Right renal cortex interstitium (tissue), 3 donors: ENCODE measurements at regions not wholly inside any gene's neighbourhood (a gene's known extent, or its start where the extent isn't known, plus 50 kb on each side); places are given as distances from the start of the nearest gene placed in this dataset.

Experiments
- DNase-seq, 3 donors: peaks; one replicate each; pipeline ENCODE4 v3.0.0-alpha.2; 2013; ENCODE audit warnings: low read depth in 3 of 3, low spot score in 2 of 3

- no peak for DNase-seq
Measured at GRCh38 chr4:136219592-136220125, 1312.6 kb downstream of the PCDH18 start.

GRCh38 chr4:136203199-136203598 is 1329.1 kb downstream of the PCDH18 start:
- no peak for DNase-seq

GRCh38 chr4:136198358-136198757 is 1333.9 kb downstream of the PCDH18 start:
- DNase-seq = no peak

- DNase-seq = no peak
Measured at GRCh38 chr4:136194962-136195361, 1337.3 kb downstream of the PCDH18 start.

- no peak for DNase-seq
Measured at GRCh38 chr4:136186650-136187049, 1345.6 kb downstream of the PCDH18 start.

- no peak for DNase-seq
Measured at GRCh38 chr4:136183513-136183912, 1348.8 kb downstream of the PCDH18 start.

GRCh38 chr4:136156947-136157346 is 1375.3 kb downstream of the PCDH18 start:
- DNase-seq = no peak

GRCh38 chr4:136150046-136150445 is 1382.2 kb downstream of the PCDH18 start:
- no peak for DNase-seq

- no peak for DNase-seq
Measured at GRCh38 chr4:136136601-136137000, 1395.7 kb downstream of the PCDH18 start.

GRCh38 chr4:136124251-136124745 is 1408.0 kb downstream of the PCDH18 start:
- DNase-seq = no peak

- no peak for DNase-seq
Measured at GRCh38 chr4:136121426-136121825, 1410.9 kb downstream of the PCDH18 start.

- DNase-seq = no peak
Measured at GRCh38 chr4:136113921-136114320, 1418.4 kb downstream of the PCDH18 start.

- DNase-seq = no peak
Measured at GRCh38 chr4:136112116-136112515, 1420.2 kb downstream of the PCDH18 start.

- no peak for DNase-seq
Measured at GRCh38 chr4:136106753-136107152, 1425.5 kb downstream of the PCDH18 start.

- DNase-seq = no peak
Measured at GRCh38 chr4:136103616-136104015, 1428.7 kb downstream of the PCDH18 start.

GRCh38 chr4:136097676-136098075 is 1434.6 kb downstream of the PCDH18 start:
- no peak for DNase-seq

- DNase-seq = no peak
Measured at GRCh38 chr4:136088211-136088867, 1444.0 kb downstream of the PCDH18 start.

- DNase-seq = no peak
Measured at GRCh38 chr4:136078976-136079375, 1453.3 kb downstream of the PCDH18 start.

- DNase-seq = no peak
Measured at GRCh38 chr4:136056748-136057147, 1475.5 kb downstream of the PCDH18 start.

- DNase-seq = no peak
Measured at GRCh38 chr4:136055360-136055759, 1476.9 kb downstream of the PCDH18 start.

- no peak for DNase-seq
Measured at GRCh38 chr4:136036744-136037143, 1495.5 kb downstream of the PCDH18 start.

- no peak for DNase-seq
Measured at GRCh38 chr4:136032391-136032790, 1499.9 kb downstream of the PCDH18 start.

GRCh38 chr4:136025540-136025939 is 1506.8 kb downstream of the PCDH18 start:
- DNase-seq = no peak
